CD1c-positive myeloid dendritic cell (primary cell): ENCODE measurements at regions not wholly inside any gene's neighbourhood (a gene's known extent, or its start where the extent isn't known, plus 50 kb on each side); places are given as distances from the start of the nearest gene placed in this dataset.

Experiments used
- DNase-seq: peaks from one replicate; pipeline ENCODE4 v3.0.0-alpha.2; 2016; ENCODE audit errors: extremely low spot score

DNA sequence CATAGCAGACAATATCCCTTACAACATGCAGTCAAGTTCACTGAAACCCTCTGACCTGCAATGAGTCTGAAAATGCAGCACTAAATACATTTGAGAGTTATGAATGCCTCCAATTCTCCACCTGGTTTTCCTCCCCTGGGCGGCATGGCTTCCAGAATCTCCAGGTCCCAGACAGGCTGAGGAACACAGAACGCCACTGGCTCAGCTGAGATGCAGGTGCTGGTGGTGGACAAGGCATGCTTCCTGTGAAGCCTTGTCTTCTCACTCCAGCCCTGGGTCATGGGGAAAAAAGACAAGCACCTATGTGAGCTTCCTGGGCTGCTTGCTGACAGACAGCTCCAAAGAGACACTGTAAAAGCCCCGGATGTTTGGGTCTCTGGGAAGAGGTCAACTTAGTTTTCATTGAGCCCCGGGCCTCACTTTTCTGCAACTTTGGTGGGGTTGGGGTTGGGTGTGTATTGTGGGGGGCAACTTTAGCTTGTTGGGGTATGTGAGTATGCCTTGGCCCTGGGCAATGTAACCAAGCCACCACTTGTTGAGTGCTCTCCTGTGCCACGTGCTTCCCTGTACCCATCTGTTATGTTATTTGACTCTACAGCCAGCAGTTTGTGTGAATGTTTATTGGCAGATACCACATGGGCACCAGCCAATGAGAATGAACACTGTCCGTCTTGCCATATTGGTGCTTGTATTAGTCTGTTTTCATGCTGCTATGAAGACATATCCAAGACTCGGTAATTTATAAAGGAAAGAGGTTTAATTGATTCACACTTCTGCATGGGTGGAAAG, 127.8 kb downstream of the EMX2 start:
- no peak for DNase-seq

DNA sequence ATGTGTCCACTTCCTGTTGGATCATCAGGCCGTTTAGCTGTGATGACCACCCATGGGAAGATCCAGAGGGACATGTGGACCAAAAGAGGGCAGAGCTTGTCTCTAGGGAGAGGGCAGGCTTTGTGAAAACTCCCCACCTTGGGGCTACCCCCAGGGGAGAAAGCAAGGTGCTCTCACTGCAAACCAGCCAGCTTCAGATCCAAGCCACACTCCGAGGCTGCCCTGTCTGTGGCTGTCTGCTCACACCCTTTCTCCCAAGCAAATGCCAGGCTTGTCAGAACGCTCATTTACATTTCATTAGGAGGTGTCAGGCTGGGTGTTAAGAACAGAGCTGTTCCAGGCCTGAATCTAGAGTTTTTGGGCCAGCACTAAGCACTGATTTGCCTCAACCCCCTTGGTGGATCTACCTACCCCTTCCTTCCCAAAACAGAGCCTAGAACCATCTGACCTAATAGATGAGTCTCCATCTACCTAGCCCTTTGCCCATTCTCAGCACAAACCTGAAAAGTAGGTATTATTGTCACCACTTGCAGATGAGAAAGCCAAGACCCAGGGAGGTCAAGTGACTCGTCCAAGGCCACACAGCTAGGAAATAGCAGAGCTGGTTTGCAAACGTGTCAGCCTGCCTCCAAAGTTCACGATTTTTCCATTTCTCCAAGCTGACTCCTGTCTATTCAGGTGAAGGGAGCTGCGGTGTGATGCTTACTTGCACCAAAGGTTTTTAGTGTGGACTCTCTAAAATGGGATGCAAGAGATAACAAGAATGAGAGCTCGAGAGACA, 130.9 kb downstream of the EMX2 start:
- no peak for DNase-seq

DNA sequence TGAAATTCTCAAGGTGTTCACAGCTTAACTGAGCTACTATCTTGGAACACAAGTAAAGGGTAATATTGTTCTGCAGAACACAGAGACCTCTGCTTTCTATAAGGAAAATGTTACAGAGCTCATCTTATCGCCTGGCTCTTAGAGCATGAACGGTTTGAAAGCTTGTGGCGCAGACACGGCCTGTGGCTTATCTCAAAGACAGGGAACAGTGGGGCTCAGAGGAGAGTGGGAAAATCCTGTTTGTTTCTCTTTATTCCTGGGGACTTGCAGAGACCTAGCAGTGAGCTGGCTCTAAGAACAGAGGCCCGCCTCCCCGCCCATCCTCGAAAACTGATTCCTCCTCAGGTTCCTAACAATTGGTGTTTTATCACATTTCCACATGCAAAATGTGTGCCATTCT, 131.7 kb downstream of the EMX2 start:
- no peak for DNase-seq

DNA sequence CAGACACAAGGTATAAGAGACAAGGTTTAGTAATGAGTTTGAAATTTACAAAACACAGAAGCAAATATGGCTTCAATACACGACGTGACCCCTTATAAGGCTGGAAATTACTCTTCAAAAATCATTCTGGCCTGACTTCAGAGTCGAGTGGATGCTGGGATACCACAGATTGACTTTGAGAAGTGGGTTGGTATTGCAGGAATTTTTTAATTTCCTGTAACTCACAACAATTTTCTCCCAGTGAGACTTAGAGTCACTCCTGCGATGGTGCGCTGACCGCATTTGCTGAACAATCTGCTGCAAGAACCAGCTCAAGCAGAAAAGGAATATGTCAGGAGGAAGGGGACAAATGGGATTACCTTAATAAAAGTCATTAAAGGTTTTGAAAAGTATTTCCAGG, 132.1 kb downstream of the EMX2 start:
- no peak for DNase-seq

DNA sequence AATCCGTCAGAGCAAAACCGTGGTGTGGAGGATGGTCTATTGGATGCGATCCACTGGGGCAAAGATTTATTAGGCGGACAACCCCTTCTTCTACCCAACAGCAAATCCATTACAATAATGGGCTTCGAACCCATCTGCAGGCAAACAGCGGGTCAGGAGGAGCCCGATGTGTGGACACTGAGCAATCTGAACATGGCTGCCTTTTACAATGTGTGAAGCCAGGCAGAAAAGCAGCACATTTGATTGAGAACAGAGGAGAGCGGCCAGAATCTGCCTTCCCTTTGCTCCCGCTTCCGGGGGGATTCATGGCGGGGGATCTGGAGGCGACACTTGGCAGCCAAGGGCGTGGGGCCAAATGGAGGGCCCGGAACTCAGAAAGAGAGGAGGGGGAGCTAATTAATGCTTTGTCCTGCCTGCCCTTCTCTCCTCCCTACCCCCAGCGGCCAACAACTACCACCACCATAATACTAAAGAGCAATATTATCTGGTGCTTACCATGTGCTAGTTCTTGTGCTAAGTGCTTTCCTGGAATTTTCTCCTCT, 133.0 kb downstream of the EMX2 start:
- no peak for DNase-seq

DNA sequence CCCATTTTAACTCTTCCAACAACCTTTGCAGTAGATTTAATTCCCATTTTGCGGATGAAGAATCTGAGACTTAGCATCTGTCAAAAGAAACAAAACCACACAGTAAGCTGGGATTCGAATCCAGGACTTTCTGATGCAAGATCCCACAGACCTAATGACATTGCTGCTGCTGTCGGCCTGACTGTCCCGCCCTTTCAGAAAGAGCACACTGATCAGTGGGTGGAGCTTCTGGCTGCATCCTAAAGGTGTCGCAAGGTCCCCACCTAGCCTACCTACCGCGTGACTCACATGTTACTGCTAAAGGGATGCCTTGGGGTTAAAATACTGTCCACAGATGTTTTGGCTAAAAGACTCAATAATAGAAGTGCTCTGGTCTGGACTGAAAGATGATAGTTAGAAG, 134.7 kb downstream of the EMX2 start:
- DNase-seq: no peak

DNA sequence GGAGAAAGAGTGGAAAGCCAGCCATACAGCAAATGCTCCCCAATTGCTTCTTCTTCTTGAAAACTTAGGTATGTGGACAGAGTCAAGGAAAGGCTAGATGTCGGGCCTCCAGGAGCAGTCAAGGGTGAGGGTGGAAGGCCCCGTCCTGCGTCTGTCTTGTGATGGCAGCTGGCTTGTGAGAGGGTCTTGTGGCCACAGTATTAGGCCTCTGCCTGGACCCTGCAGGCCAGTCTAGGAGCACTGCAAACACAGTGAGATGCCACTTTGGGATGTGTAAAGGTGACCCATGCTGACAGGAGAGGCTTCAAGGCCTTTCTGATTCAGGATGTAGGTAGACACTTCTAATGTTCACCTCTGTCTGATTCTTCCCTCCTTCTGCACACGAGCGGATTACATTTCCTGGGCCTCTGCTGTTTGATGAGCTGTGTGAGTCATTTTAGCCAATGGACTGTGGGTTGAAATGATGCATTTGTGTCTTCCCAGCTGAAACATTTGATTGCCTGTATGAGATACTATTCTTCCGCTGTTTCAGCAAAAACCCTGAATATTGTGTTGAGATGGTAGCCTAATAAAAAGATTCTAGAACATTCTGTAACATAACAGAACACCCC, 135.4 kb downstream of the EMX2 start:
- no peak for DNase-seq

DNA sequence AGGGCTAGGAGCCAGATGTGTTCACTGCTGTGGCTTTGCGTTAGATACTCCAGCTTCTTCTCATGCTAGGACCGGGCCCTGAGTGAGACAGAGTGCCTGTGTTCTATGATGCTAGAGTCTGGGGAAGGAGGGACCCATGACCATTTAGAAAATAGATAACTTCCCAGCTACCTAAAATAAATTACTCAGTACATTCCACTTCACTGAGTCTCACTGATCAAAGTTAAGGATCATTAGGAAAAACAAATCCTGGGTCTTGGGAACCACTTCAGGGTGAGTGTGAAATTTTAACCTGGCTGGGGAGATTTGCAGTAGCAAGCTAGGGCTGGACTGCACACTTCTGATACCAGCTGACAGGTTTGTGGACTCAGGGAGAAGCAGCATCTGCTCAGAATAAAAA, 138.1 kb downstream of the EMX2 start:
- DNase-seq: no peak

DNA sequence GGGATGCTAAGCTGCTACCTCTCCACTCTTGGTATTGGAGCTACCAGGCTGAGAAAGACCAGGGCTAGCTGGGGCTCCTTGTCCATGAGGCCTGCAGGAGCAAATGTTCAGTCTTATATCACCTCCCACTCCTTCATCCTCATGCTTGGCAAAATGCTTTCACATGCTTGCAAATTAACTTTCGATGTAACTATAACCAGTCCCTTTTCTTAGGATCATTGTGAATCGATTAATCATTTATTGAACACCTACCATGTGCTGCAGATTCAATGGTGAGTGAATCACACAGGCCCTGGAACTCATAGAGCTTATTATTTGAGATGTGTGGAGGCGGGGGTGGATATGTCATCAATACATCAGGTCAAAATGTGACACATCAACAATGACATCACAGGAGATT, 138.6 kb downstream of the EMX2 start:
- no peak for DNase-seq

DNA sequence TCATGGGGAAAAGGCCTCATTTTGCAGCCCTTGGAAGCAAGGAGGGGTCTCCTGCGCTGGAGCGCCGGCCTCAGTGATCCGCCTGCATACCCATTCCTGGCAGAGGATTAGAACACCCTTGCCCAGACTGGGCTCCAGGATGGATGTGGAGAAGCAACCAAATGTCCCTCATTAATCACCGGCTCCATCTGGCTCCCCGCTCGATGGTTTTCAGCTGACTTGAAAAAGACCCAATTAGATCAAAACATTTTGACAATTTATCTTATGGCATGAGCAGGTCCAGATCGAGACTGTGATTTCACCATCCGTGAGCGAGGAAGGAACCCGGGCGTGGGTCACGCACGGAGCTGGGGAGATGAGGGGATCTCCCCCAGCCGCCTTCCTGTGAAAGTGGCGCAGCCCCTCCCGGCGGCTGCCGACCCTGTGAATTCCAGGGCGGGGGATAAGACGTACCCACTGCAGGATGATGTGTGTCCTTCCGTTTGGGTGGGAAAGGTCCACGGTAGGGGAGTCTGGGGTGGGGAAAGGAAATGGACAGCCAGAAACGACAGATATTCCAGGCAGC, 141.6 kb downstream of the EMX2 start:
- no peak for DNase-seq

DNA sequence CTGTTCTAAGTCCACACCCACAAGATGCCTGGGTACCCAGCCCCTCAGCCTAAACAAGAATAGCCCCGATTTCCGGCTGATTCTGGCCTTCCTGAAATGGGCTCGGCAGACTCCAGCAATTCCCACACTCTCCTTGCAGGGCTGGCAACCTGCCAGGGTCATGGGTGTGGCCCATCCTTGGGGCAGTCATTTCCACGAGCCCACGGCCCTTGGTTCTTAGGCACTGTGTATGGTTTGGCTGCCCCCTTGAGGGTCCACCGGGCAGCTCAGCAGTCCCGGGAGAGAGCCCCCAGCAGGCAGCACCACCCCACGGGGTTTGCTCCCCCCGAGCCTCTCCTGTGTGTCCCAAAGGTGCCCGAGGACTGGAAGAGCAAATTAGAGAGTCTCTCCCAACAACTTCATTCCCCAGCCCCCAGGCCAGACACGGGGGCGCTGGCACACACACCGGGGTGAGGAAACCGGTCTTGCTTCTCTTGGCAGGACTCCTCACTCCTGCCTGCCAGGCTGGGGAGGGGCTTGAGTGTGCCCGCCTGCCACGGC, 142.2 kb downstream of the EMX2 start:
- DNase-seq: no peak

DNA sequence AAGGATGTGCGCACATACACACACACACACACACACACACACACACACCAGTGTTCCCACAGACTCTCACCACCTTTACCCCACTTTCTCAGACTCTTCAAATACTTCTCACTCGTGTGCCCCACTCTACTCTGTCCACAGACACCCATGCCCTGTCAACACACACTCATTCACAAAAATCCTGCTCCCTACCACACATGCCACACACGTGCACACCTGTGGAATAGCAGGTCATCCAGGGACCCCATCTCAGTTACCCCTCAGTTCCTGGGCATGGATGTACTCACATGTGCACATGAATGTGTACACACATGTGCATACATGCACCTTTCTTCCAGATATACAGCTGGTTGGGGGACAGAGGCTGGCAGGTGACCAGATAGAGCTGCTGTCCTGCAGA, 142.9 kb downstream of the EMX2 start:
- no peak for DNase-seq

DNA sequence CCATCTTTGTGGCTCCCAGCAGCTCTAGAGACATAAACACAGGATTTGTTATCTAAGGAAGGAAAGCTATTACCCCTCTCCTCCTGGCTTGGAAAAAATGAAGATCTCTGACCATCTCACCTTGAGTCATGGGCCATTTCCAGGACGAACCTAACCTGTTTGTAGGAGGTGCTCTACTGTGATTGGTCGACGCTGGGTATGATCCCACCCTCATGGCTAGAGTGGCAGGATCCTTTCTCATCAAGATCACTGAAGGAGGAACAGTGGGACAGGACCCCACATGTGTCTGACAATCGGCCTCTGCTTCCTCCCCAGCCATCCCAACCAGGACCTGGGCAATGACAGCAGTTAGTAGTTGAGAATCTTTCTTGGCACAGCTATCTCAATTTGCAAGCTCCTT, 144.1 kb downstream of the EMX2 start:
- no peak for DNase-seq

DNA sequence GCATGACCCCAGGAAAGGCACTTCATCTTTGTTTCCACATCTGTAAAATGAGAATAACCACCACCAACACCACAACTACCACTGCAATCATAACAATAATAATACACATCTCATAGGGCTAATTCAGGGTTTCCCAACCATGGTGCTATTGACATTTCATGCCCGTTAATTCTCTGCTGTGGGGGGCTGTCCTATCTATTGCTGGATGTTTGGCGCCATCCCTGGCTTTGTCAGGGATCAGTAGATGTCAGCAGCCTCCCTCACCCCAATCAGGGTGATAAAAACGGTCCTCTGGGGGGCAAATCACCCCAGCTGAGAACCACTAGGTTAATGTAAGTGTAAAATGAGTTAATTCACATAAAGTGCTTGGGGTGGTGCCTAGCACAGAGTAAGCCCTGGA, 145.8 kb downstream of the EMX2 start:
- DNase-seq: no peak

DNA sequence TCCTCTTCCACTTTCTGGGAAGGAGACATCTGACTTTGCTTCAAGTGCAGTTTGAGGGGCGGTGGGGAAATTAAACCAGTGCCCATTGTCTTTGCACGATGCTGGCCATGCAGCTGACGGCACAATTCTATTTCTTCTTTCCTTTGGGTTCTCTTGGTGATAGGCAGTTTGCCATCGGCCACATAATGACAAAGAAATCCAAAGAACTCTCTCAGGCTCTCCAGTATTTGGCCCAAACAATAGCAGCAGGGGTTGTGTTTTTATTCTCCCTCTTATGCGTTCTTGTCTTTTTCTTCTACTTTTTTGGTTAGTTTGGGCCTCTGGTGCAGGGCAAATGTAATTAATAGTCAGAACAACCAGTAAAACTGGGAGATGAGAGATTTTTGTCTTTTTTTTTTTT, 147.0 kb downstream of the EMX2 start:
- DNase-seq: no peak

DNA sequence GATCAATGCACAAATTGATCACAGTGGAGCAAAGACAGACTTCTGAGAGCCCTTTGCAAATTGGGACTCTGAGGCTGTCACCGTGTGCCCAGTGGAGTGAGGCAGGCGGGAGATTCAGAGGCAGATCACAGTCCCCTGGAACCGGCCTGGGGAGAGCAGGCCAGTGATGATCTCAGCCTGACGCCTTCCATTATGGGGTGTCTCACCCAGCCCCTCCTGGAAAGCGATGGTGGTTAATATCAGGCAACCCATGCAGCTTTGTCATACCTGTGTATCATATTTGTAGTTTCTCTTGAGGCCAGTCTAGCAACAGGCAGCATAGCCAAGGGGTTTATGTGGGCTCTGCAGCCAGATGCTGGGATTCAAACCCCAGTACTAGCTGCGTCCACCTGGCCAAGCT, 147.8 kb downstream of the EMX2 start:
- DNase-seq: no peak

DNA sequence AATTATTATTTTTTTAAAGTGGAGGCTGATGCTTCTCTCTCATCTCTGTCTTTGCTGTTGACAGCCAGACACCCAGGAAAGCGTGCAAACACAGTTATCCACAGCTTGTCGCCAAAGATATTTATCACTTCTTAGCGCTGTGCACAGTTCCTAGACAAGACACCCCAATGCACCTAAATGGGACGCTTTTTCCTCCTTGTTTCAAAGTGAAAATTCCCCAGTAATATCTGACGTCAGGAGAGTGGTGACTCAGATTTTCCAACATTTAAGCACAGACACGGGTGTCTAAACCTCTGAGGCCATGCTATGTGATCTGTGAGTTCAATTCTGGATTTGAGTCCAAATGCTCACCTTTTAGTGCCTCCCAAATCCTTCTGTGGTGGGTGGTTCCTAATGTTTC, 151.6 kb downstream of the EMX2 start:
- no peak for DNase-seq

DNA sequence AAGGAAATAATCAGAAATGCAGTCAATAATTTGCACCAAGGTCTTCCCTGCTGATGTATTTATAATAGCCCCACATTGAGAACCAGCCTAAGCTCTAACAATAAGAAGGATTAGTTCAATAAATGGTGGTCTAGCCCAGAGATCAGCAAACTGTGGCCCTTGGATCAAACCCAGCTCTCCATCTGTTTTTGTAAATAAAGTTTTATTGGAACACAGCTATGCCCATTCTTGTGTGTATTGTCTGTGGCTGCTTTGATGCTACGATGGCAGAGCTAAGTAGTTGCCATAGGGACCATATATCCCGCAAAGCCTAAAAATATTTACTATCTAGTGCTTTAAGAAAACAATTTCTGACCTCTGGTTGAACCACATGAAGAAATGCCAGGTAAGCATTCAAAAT, 154.9 kb downstream of the EMX2 start:
- no peak for DNase-seq

DNA sequence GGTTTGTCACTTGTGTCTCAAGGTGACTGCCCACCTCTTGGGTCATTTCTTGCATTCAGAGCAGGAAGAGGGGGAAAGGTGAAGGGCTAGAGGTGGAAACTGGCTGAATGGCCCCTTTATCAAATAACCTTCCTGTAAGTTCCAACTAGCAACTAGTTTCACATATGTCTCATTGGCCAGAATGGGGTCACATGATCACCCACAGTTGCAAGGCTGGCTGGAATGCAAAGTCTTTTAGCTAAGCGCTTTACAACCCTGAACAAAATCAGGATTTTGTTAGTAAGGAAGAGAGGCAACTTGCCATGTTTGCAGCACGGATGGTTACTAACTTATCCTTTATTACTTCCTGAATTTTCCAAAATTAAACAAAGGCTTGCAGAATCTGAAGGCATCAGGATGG, 156.3 kb downstream of the EMX2 start:
- DNase-seq: no peak

DNA sequence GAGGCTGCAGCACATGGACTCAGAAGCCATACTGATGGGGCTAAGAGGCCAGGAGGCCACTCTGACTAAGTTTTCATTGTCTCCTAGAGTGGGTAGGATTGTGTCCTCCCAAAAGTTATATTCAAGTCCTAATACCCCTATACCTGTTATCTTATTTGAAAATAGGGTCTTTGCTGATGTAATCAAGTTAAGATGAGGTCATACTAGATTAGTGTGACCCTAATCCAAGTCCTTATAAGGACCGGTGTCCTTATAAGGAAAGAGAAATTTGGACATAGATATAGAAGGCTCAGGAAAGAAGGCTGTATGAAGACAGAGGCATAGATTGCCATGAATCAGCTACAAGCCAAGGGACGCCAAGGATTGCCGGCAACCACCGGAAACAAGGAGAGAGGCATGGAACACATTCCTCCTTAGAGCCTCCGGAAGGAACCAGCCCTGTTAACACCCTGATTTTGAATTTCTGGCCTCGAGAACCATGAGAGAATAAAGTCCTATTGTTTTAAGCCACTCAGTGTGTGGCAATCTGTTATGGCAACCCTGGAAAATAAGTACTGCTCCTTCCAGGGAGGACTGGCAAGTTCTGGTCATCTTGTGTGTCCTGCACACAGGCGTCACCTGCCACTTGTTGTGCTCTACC, 157.0 kb downstream of the EMX2 start:
- no peak for DNase-seq

DNA sequence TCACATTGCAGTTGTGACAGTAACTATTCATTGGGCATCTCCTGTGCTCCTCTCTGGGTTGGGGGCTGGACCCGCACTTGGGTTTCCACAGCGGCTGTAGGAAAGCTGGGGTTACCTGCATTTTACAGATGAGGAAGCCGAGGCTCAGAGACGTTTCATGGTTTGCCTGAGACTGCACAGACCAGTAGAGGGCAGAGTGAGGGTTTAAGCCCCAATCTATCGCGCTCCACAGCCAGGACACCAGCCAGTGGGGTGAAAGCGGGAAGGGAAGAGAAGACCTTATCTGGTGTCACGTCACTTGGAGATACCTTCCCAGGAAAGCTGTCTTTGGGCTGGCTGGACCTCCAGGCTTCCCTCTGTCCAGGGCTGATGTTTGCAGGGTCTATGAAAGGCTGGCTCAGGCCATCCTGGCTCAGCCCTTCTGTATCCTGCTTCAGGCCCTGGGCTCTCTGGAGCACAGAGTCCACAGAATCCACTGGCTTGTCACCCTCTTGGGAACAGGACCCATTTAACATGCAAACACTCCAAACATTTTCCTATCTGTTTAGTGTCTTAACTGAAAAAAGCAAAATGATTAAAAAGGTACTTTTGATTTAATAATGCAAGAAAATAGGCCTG, 167.7 kb downstream of the EMX2 start:
- DNase-seq: no peak
